Fibroblast of lung (primary cell): ENCODE measurements at regions not wholly inside any gene's neighbourhood (a gene's known extent, or its start where the extent isn't known, plus 50 kb on each side); places are given as distances from the start of the nearest gene placed in this dataset.

Experiments used
- EZH2 ChIP-seq: IDR thresholded peaks from 2 replicates; pipeline ENCODE4 v1.5.1; 2012; ENCODE audit warnings: low read length, control low read depth, mild to moderate bottlenecking; ENCODE audit errors: missing control alignments
- TF ChIP-seq, protein P1 (sequence below), 2 donors: IDR thresholded peaks in 1 of 2; conservative IDR thresholded peaks in 1 of 2; 1 replicate in 1 of 2; 2 replicates in 1 of 2; pipeline ENCODE4 v1.5.1; 2011 to 2012; ENCODE audit warnings: low read length in 2 of 2, control low read depth in 1 of 2, inconsistent platforms in 1 of 2, low read depth in 1 of 2, mild to moderate bottlenecking in 1 of 2

DNA sequence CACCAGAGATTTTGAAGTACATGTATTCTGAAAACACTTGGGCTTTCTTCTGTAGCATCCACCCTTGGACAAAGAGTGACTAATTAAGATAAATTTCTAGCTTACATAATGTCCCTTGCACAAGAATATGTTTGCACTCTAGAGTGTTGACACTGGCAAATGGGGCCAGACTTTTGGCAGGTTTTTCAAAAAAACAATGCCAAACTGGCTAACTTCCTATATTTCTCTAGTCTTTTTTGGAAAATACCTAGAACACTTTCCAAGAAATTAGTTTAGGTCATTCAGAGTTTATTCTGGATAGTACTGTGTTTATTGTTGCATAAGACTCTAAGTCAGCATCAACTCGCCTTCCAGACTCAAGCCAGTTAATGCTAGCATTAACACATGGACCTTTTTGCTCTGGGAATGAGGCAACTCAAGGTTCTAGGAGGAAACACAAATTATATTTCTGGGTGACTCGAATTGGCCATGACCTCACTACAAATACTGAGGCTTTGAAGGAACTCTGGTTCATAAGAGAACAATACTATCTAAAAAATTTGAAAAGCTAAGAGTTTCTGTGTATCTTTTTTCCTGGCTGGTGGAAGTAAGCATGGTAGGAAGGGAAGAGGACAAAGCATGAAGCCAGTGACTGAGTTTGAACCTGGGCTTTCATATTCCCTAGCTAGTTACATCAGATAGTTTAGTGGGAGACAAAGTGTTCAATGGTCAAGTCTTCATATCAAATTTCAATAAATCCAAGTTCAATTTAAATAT is 101.6 kb downstream of the NREP start:
- TF ChIP-seq, protein P1, sequence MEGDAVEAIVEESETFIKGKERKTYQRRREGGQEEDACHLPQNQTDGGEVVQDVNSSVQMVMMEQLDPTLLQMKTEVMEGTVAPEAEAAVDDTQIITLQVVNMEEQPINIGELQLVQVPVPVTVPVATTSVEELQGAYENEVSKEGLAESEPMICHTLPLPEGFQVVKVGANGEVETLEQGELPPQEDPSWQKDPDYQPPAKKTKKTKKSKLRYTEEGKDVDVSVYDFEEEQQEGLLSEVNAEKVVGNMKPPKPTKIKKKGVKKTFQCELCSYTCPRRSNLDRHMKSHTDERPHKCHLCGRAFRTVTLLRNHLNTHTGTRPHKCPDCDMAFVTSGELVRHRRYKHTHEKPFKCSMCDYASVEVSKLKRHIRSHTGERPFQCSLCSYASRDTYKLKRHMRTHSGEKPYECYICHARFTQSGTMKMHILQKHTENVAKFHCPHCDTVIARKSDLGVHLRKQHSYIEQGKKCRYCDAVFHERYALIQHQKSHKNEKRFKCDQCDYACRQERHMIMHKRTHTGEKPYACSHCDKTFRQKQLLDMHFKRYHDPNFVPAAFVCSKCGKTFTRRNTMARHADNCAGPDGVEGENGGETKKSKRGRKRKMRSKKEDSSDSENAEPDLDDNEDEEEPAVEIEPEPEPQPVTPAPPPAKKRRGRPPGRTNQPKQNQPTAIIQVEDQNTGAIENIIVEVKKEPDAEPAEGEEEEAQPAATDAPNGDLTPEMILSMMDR (conservative IDR thresholded peaks at IDR 0.05 in 1 of 2, IDR thresholded peaks at IDR 0.05 in 1 of 2; ENCODE audit: low read depth in 1 of 2, low read length in 2 of 2) = no peak
- TF ChIP-seq EZH2 = no peak
